Liver (tissue), 8 donors: ENCODE measurements at regions not wholly inside any gene's neighbourhood (a gene's known extent, or its start where the extent isn't known, plus 50 kb on each side); places are given as distances from the start of the nearest gene placed in this dataset.

Experiments used
- DNase-seq: peaks from one replicate; pipeline ENCODE4 v3.0.0-alpha.2; 2017; ENCODE audit warnings: low spot score
- H3K27ac ChIP-seq, 2 donors: one replicate each; pipeline ENCODE4 v1.7.0; 2013; ENCODE audit warnings: inconsistent platforms in 2 of 2, low read length in 2 of 2, control low read depth in 1 of 2, low read depth in 1 of 2, mild to moderate bottlenecking in 1 of 2
- H3K27me3 ChIP-seq, 4 donors: one replicate each; pipeline versions ENCODE4 v1.6.1 to v1.7.0; 2013; ENCODE audit warnings: low read length in 3 of 4, inconsistent platforms in 1 of 4, mild to moderate bottlenecking in 1 of 4, moderate library complexity in 1 of 4; ENCODE audit not compliant: control insufficient read depth in 4 of 4, insufficient read depth in 4 of 4
- H3K36me3 ChIP-seq, 4 donors: one replicate each; pipeline versions ENCODE4 v1.6.1 to v1.7.0; 2013; ENCODE audit warnings: low read length in 3 of 4, mild to moderate bottlenecking in 3 of 4, low read depth in 1 of 4, moderate library complexity in 1 of 4; ENCODE audit not compliant: control insufficient read depth in 4 of 4, insufficient read depth in 3 of 4
- H3K4me1 ChIP-seq, 4 donors: one replicate each; pipeline versions ENCODE4 v1.6.1 to v1.7.0; 2013; ENCODE audit warnings: low read length in 3 of 4, mild to moderate bottlenecking in 3 of 4, moderate library complexity in 1 of 4; ENCODE audit not compliant: control insufficient read depth in 4 of 4, insufficient read depth in 4 of 4
- H3K4me3 ChIP-seq, 3 donors: one replicate each; pipeline versions ENCODE4 v1.6.1 to v1.7.0; 2013; ENCODE audit warnings: low read length in 3 of 3, control low read depth in 1 of 3, low read depth in 1 of 3, mild to moderate bottlenecking in 1 of 3
- H3K9ac ChIP-seq, 2 donors: one replicate each; pipeline ENCODE4 v1.7.0; 2013; ENCODE audit warnings: low read length in 2 of 2, mild to moderate bottlenecking in 2 of 2, moderate library complexity in 2 of 2, control low read depth in 1 of 2, low read depth in 1 of 2
- H3K9me3 ChIP-seq, 4 donors: one replicate each; pipeline versions ENCODE4 v1.6.1 to v1.7.0; 2013; ENCODE audit warnings: low read length in 3 of 4; ENCODE audit not compliant: control insufficient read depth in 4 of 4
- EGR1 ChIP-seq, 2 donors: IDR thresholded peaks; 2 replicates each; pipeline ENCODE4 v1.6.1; 2016 to 2018; ENCODE audit warnings: antibody characterized with exemption in 2 of 2, low read depth in 2 of 2
- FOXA1 ChIP-seq: IDR thresholded peaks from 2 replicates; pipeline ENCODE4 v1.6.1; 2016; ENCODE audit warnings: antibody characterized with exemption
- FOXA2 ChIP-seq: IDR thresholded peaks from 2 replicates; pipeline ENCODE4 v1.6.1; 2016; ENCODE audit warnings: antibody characterized with exemption
- GABPA ChIP-seq, 2 donors: IDR thresholded peaks in 1 of 2; conservative IDR thresholded peaks in 1 of 2; 2 replicates each; pipeline ENCODE4 v1.6.1; 2016; ENCODE audit warnings: antibody characterized with exemption in 2 of 2, mild to moderate bottlenecking in 1 of 2, moderate library complexity in 1 of 2
- HNF4A ChIP-seq, 2 donors: conservative IDR thresholded peaks; 2 replicates each; pipeline ENCODE4 v1.6.1; 2016; ENCODE audit warnings: antibody characterized with exemption in 2 of 2, mild to moderate bottlenecking in 2 of 2
- HNF4G ChIP-seq: IDR thresholded peaks from 2 replicates; pipeline ENCODE4 v1.6.1; 2016; ENCODE audit warnings: antibody characterized with exemption
- JUND ChIP-seq, 2 donors: IDR thresholded peaks; 2 replicates each; pipeline ENCODE4 v1.6.1; 2016; ENCODE audit warnings: antibody characterized with exemption in 2 of 2
- NR2F2 ChIP-seq: IDR thresholded peaks from 2 replicates; pipeline ENCODE4 v1.6.1; 2016; ENCODE audit warnings: antibody characterized with exemption
- RAD21 ChIP-seq, 2 donors: IDR thresholded peaks; 2 replicates each; pipeline ENCODE4 v1.6.1; 2016; ENCODE audit warnings: antibody characterized with exemption in 2 of 2, mild to moderate bottlenecking in 2 of 2
- RXRA ChIP-seq, 2 donors: IDR thresholded peaks; 2 replicates each; pipeline ENCODE4 v1.6.1; 2017 to 2018; ENCODE audit warnings: antibody characterized with exemption in 2 of 2, mild to moderate bottlenecking in 1 of 2
- SP1 ChIP-seq: IDR thresholded peaks from 2 replicates; pipeline ENCODE4 v1.6.1; 2018; ENCODE audit warnings: antibody characterized with exemption, mild to moderate bottlenecking
- TAF1 ChIP-seq: conservative IDR thresholded peaks from 2 replicates; pipeline ENCODE4 v1.6.1; 2016; ENCODE audit warnings: antibody characterized with exemption, mild to moderate bottlenecking
- YY1 ChIP-seq: IDR thresholded peaks from 2 replicates; pipeline ENCODE4 v1.6.1; 2016; ENCODE audit warnings: antibody characterized with exemption, mild to moderate bottlenecking
- WGBS: extraction: QIAGEN DNeasy Blood & Tissue Kit; methylation state at CpG from one replicate; pipeline ENCODE4 v1.1.7; 2013; 5-methylcytosine and 5-hydroxymethylcytosine counted together
- TF ChIP-seq, protein P1 (sequence below): fragments of 150-350 bp; IDR thresholded peaks from 2 replicates; pipeline ENCODE4 v1.5.1; 2017; ENCODE audit warnings: improper control_type of control experiment, low read depth, low read length; ENCODE audit not compliant: missing input control
- TF ChIP-seq, protein P2 (sequence below): IDR thresholded peaks from 2 replicates; pipeline ENCODE4 v1.6.1; 2016; ENCODE audit warnings: antibody characterized with exemption, mild to moderate bottlenecking
- TF ChIP-seq, protein P3 (sequence below): IDR thresholded peaks from 2 replicates; pipeline ENCODE4 v1.6.1; 2016; ENCODE audit warnings: antibody characterized with exemption
- TF ChIP-seq, protein P4 (sequence below): IDR thresholded peaks from 2 replicates; pipeline ENCODE4 v1.6.1; 2016; ENCODE audit warnings: antibody characterized with exemption
- TF ChIP-seq, protein P5 (sequence below): IDR thresholded peaks from 2 replicates; pipeline ENCODE4 v1.6.1; 2016; ENCODE audit warnings: antibody characterized with exemption
- donor health status: healthy.
- donor health status: healthy.
- donor health status: healthy.
- donor health status: healthy.
- donor health status: healthy.

DNA sequence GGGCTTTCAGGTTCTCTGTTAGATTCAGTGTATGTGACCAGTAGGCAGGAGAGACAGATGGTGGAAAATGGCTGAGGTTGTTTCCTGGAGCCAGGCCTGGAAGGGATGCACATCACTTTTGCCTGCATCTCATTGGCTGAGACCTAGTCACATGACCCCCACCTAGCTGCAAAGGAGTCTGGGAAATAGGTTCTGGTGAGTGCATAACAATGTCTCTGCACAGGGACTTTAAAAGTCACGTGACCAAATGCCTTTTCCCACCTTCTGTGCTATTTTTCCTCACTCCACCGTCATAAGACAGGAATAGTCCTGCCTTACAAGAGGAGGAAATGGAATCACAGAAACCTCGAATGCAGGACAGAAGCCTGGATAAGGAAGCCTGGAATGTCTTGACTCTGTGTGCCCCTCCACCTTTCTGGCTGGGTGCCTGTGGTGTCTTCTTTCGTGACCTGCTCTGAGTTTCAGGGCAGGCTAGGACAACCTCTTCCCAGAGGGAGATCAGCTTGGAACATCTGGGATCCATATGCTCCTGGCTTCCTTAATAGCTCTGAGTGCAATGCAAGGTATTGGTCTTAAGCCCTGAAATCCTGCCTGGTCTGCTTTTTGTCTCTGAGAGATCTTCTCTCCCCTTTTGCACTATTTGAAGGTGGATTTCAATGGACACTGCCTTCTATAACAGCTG lies 139.9 kb upstream of the ZNF438 start:
- DNase-seq, result no peak
- H3K27me3 ChIP-seq, result no peaks in the 10 kb centered on the region
- H3K9ac ChIP-seq, result no peak overlapping the region
- H3K9me3 ChIP-seq, result peaks cover 0 to 15% (median 8%) of the 10 kb centered on the region in 4 donors
- TF ChIP-seq, protein P1, sequence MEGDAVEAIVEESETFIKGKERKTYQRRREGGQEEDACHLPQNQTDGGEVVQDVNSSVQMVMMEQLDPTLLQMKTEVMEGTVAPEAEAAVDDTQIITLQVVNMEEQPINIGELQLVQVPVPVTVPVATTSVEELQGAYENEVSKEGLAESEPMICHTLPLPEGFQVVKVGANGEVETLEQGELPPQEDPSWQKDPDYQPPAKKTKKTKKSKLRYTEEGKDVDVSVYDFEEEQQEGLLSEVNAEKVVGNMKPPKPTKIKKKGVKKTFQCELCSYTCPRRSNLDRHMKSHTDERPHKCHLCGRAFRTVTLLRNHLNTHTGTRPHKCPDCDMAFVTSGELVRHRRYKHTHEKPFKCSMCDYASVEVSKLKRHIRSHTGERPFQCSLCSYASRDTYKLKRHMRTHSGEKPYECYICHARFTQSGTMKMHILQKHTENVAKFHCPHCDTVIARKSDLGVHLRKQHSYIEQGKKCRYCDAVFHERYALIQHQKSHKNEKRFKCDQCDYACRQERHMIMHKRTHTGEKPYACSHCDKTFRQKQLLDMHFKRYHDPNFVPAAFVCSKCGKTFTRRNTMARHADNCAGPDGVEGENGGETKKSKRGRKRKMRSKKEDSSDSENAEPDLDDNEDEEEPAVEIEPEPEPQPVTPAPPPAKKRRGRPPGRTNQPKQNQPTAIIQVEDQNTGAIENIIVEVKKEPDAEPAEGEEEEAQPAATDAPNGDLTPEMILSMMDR, result no peak
- TF ChIP-seq, protein P2, sequence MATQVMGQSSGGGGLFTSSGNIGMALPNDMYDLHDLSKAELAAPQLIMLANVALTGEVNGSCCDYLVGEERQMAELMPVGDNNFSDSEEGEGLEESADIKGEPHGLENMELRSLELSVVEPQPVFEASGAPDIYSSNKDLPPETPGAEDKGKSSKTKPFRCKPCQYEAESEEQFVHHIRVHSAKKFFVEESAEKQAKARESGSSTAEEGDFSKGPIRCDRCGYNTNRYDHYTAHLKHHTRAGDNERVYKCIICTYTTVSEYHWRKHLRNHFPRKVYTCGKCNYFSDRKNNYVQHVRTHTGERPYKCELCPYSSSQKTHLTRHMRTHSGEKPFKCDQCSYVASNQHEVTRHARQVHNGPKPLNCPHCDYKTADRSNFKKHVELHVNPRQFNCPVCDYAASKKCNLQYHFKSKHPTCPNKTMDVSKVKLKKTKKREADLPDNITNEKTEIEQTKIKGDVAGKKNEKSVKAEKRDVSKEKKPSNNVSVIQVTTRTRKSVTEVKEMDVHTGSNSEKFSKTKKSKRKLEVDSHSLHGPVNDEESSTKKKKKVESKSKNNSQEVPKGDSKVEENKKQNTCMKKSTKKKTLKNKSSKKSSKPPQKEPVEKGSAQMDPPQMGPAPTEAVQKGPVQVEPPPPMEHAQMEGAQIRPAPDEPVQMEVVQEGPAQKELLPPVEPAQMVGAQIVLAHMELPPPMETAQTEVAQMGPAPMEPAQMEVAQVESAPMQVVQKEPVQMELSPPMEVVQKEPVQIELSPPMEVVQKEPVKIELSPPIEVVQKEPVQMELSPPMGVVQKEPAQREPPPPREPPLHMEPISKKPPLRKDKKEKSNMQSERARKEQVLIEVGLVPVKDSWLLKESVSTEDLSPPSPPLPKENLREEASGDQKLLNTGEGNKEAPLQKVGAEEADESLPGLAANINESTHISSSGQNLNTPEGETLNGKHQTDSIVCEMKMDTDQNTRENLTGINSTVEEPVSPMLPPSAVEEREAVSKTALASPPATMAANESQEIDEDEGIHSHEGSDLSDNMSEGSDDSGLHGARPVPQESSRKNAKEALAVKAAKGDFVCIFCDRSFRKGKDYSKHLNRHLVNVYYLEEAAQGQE, result no peak
- TF ChIP-seq GABPA (IDR thresholded peaks at IDR 0.05 in 1 of 2, conservative IDR thresholded peaks at IDR 0.05 in 1 of 2) (no peak), RAD21 (IDR thresholded peaks at IDR 0.05) (no peak), HNF4A (conservative IDR thresholded peaks at IDR 0.05) (no peak), JUND (IDR thresholded peaks at IDR 0.05) (no peak), NR2F2 (no peak), TAF1 (no peak), YY1 (no peak)
- no peaks in the 10 kb centered on the region for H3K4me1 ChIP-seq
- no peak overlapping the region for H3K27ac ChIP-seq
- WGBS, result 78% methylated on average over 4 of the region's 4 CpGs
- H3K36me3 ChIP-seq, result no peaks in the 10 kb centered on the region
- no peak overlapping the region for H3K4me3 ChIP-seq

DNA sequence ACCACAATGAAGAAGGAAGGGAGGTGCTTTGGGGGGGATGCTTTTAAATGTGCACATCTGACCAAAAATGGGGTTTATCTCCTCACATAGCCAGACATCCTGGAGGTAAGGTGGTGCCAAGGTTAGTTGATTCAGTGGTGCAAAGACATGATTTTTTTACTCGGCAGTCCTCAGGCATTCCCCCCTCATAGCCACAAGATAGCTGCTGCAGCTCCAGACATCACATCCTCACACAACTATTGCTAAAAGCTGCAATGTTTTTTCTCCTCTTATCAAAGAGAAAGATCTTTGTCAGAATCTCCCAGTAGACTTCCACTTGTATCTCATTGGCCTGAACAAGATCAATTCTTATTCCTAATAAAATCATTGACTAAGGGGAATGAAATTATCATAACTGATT lies 141.3 kb upstream of the ZNF438 start:
- Histone ChIP-seq H3K9me3 (peaks cover 0 to 14% (median 8%) of the 10 kb centered on the region in 4 donors), H3K27ac (no peak overlapping the region), H3K4me3 (no peak overlapping the region), H3K27me3 (no peaks in the 10 kb centered on the region), H3K36me3 (no peaks in the 10 kb centered on the region), H3K9ac (no peak overlapping the region), H3K4me1 (no peaks in the 10 kb centered on the region)
- TF ChIP-seq YY1 (no peak), HNF4G (no peak), SP1 (no peak), RXRA (IDR thresholded peaks at IDR 0.05) (no peak)
- TF ChIP-seq, protein P3, sequence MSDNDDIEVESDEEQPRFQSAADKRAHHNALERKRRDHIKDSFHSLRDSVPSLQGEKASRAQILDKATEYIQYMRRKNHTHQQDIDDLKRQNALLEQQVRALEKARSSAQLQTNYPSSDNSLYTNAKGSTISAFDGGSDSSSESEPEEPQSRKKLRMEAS, result no peak
- 89% methylated on average over 1 of the region's 1 CpG for WGBS
- DNase-seq, result no peak

DNA sequence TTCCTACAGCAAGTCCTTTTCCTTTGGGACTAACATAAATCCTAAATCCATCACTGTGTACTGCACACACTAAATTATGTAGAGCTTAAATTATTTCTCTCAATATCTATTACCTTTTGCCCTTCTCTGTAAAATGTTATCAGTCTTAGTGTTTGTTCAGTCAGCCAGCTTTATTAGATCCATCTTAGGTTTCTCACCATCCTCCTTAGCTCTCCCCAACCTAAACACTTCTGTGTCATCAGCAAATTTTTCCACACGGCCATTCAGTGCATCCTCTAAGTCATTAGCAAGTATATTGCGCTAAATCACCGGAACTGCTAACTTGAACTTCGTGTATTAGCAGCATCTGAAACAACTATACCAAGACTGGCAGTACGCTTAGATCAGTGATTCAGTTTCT lies 142.1 kb upstream of the ZNF438 start:
- TF ChIP-seq EGR1 (IDR thresholded peaks at IDR 0.05; ENCODE audit: low read depth in 2 of 2) (no peak), FOXA2 (no peak), RAD21 (IDR thresholded peaks at IDR 0.05) (no peak), FOXA1 (no peak), JUND (IDR thresholded peaks at IDR 0.05) (no peak), TAF1 (no peak), RXRA (IDR thresholded peaks at IDR 0.05) (no peak), NR2F2 (no peak), HNF4A (conservative IDR thresholded peaks at IDR 0.05) (no peak), GABPA (IDR thresholded peaks at IDR 0.05 in 1 of 2, conservative IDR thresholded peaks at IDR 0.05 in 1 of 2) (no peak), SP1 (no peak)
- TF ChIP-seq, protein P1, result no peak
- TF ChIP-seq, protein P4, sequence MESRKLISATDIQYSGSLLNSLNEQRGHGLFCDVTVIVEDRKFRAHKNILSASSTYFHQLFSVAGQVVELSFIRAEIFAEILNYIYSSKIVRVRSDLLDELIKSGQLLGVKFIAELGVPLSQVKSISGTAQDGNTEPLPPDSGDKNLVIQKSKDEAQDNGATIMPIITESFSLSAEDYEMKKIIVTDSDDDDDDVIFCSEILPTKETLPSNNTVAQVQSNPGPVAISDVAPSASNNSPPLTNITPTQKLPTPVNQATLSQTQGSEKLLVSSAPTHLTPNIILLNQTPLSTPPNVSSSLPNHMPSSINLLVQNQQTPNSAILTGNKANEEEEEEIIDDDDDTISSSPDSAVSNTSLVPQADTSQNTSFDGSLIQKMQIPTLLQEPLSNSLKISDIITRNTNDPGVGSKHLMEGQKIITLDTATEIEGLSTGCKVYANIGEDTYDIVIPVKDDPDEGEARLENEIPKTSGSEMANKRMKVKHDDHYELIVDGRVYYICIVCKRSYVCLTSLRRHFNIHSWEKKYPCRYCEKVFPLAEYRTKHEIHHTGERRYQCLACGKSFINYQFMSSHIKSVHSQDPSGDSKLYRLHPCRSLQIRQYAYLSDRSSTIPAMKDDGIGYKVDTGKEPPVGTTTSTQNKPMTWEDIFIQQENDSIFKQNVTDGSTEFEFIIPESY, result no peak
- TF ChIP-seq, protein P5, sequence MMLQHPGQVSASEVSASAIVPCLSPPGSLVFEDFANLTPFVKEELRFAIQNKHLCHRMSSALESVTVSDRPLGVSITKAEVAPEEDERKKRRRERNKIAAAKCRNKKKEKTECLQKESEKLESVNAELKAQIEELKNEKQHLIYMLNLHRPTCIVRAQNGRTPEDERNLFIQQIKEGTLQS, result no peak
- no peak overlapping the region for H3K4me3 ChIP-seq
- H3K27me3 ChIP-seq, result no peaks in the 10 kb centered on the region
- peaks cover 0 to 14% (median 8%) of the 10 kb centered on the region in 4 donors for H3K9me3 ChIP-seq
- no peak overlapping the region for H3K27ac ChIP-seq
- H3K4me1 ChIP-seq, result no peaks in the 10 kb centered on the region
- no peaks in the 10 kb centered on the region for H3K36me3 ChIP-seq
- H3K9ac ChIP-seq, result no peak overlapping the region
- no peak for DNase-seq
- 81% methylated on average over 5 of the region's 5 CpGs for WGBS
